ENCODE measurements at regions not wholly inside any gene's neighbourhood (a gene's known extent, or its start where the extent isn't known, plus 50 kb on each side); places are given as distances from the start of the nearest gene placed in this dataset.

GRCh38 chr9:90447773-90448172, 194.9 kb downstream of the DIRAS2 start:
- no peak overlapping the region for H3K4me3 ChIP-seq
- peaks cover 0 to 2% (median 0%) of the 10 kb centered on the region in 4 donors for H3K9me3 ChIP-seq (ENCODE audit: control insufficient read depth in 4 of 4, insufficient read depth in 3 of 4, low read length in 3 of 4)
- no peak overlapping the region for H3K27ac ChIP-seq (ENCODE audit: low read depth in 1 of 2, low read length in 1 of 2)
- H3K9ac ChIP-seq (ENCODE audit: insufficient read depth in 1 of 2, low read length in 2 of 2) = no peak overlapping the region
- ATAC-seq (ENCODE audit: insufficient read depth, low FRiP score) (no peak), DNase-seq (no peak)
- H3K36me3 ChIP-seq (ENCODE audit: control insufficient read depth in 4 of 4, insufficient read depth in 4 of 4, low read length in 4 of 4) = no peaks in the 10 kb centered on the region
- WGBS, 2 donors = 68 to 76% methylated on average over 4 of the region's 4 CpGs
- no peaks in the 10 kb centered on the region for H3K27me3 ChIP-seq (ENCODE audit: control insufficient read depth in 3 of 3, insufficient read depth in 3 of 3, low read length in 2 of 3)
- no peaks in the 10 kb centered on the region for H3K4me1 ChIP-seq (ENCODE audit: control insufficient read depth in 5 of 5, insufficient read depth in 5 of 5, low read length in 5 of 5)
- no peak for TF ChIP-seq CTCF (IDR thresholded peaks at IDR 0.05; ENCODE audit: control extremely low read depth, extremely low read depth)

- Histone ChIP-seq H3K27me3 (ENCODE audit: control insufficient read depth in 3 of 3, insufficient read depth in 3 of 3, low read length in 2 of 3) (no peaks in the 10 kb centered on the region), H3K36me3 (ENCODE audit: control insufficient read depth in 4 of 4, insufficient read depth in 4 of 4, low read length in 4 of 4) (no peaks in the 10 kb centered on the region), H3K4me3 (no peak overlapping the region), H3K9me3 (ENCODE audit: control insufficient read depth in 4 of 4, insufficient read depth in 3 of 4, low read length in 3 of 4) (no peaks in the 10 kb centered on the region), H3K9ac (ENCODE audit: insufficient read depth in 1 of 2, low read length in 2 of 2) (no peak overlapping the region), H3K4me1 (ENCODE audit: control insufficient read depth in 5 of 5, insufficient read depth in 5 of 5, low read length in 5 of 5) (no peaks in the 10 kb centered on the region), H3K27ac (ENCODE audit: low read depth in 1 of 2, low read length in 1 of 2) (no peak overlapping the region)
- DNase-seq (no peak), ATAC-seq (ENCODE audit: insufficient read depth, low FRiP score) (no peak)
- 61 to 91% methylated on average over 4 of the region's 4 CpGs for WGBS, 2 donors
- no peak for TF ChIP-seq CTCF (IDR thresholded peaks at IDR 0.05; ENCODE audit: control extremely low read depth, extremely low read depth)
Measured at GRCh38 chr9:90449213-90449925, 193.3 kb downstream of the DIRAS2 start.

- peaks cover 0 to 2% (median 0%) of the 10 kb centered on the region in 4 donors for H3K9me3 ChIP-seq (ENCODE audit: control insufficient read depth in 4 of 4, insufficient read depth in 3 of 4, low read length in 3 of 4)
- H3K9ac ChIP-seq (ENCODE audit: insufficient read depth in 1 of 2, low read length in 2 of 2) = no peak overlapping the region
- no peaks in the 10 kb centered on the region for H3K36me3 ChIP-seq (ENCODE audit: control insufficient read depth in 4 of 4, insufficient read depth in 4 of 4, low read length in 4 of 4)
- H3K4me1 ChIP-seq (ENCODE audit: control insufficient read depth in 5 of 5, insufficient read depth in 5 of 5, low read length in 5 of 5) = no peaks in the 10 kb centered on the region
- H3K27ac ChIP-seq (ENCODE audit: low read depth in 1 of 2, low read length in 1 of 2) = no peak overlapping the region
- H3K4me3 ChIP-seq = no peak overlapping the region
- 0 to 90% methylated on average over 1 of the region's 1 CpG for WGBS, 2 donors
- no peak for ATAC-seq (ENCODE audit: insufficient read depth, low FRiP score)
- no peak for TF ChIP-seq CTCF (IDR thresholded peaks at IDR 0.05; ENCODE audit: control extremely low read depth, extremely low read depth)
- no peaks in the 10 kb centered on the region for H3K27me3 ChIP-seq (ENCODE audit: control insufficient read depth in 3 of 3, insufficient read depth in 3 of 3, low read length in 2 of 3)
- DNase-seq = no peak
Measured at GRCh38 chr9:90451804-90452203, 190.8 kb downstream of the DIRAS2 start.

- Histone ChIP-seq H3K27me3 (ENCODE audit: control insufficient read depth in 3 of 3, insufficient read depth in 3 of 3, low read length in 2 of 3) (no peaks in the 10 kb centered on the region), H3K36me3 (ENCODE audit: control insufficient read depth in 4 of 4, insufficient read depth in 4 of 4, low read length in 4 of 4) (no peaks in the 10 kb centered on the region), H3K9ac (ENCODE audit: insufficient read depth in 1 of 2, low read length in 2 of 2) (no peak overlapping the region), H3K4me3 (no peak overlapping the region), H3K27ac (ENCODE audit: low read depth in 1 of 2, low read length in 1 of 2) (no peak overlapping the region), H3K4me1 (ENCODE audit: control insufficient read depth in 5 of 5, insufficient read depth in 5 of 5, low read length in 5 of 5) (no peaks in the 10 kb centered on the region), H3K9me3 (ENCODE audit: control insufficient read depth in 4 of 4, insufficient read depth in 3 of 4, low read length in 3 of 4) (peaks cover 0 to 4% (median 0%) of the 10 kb centered on the region in 4 donors)
- no peak for TF ChIP-seq CTCF (IDR thresholded peaks at IDR 0.05; ENCODE audit: control extremely low read depth, extremely low read depth)
- DNase-seq (no peak), ATAC-seq (ENCODE audit: insufficient read depth, low FRiP score) (no peak)
- WGBS, 2 donors = 84 to 86% methylated on average over 4 of the region's 4 CpGs
Measured at GRCh38 chr9:90455316-90455715, 187.3 kb downstream of the DIRAS2 start.
